HepG2 (cell line): ENCODE measurements at regions not wholly inside any gene's neighbourhood (a gene's known extent, or its start where the extent isn't known, plus 50 kb on each side); places are given as distances from the start of the nearest gene placed in this dataset.

Experiments
- FOXK2 ChIP-seq: fragments of 450-650 bp; IDR thresholded peaks from 2 replicates; pipeline ENCODE4 v1.6.1; 2016
- HDAC1 ChIP-seq: sonication (generic); formaldehyde crosslinking; IDR thresholded peaks from 2 replicates; pipeline ENCODE4 v1.5.1; 2020; ENCODE audit warnings: mild to moderate bottlenecking, missing genetic modification reagents
- MBD4 ChIP-seq: IDR thresholded peaks from 2 replicates; pipeline ENCODE4 v1.6.1; 2012; ENCODE audit warnings: low read length, inconsistent platforms, borderline replicate concordance
- MIER3 ChIP-seq: IDR thresholded peaks from 2 replicates; pipeline ENCODE4 v1.6.1; 2016; ENCODE audit warnings: missing compliant biosample characterization, borderline replicate concordance
- NFIB ChIP-seq: sonication (generic); formaldehyde crosslinking; IDR thresholded peaks from 2 replicates; pipeline ENCODE4 v1.9.0; 2021; ENCODE audit warnings: missing genetic modification reagents, mild to moderate bottlenecking, borderline replicate concordance
- NRL ChIP-seq: sonication (generic); formaldehyde crosslinking; IDR thresholded peaks from 2 replicates; pipeline ENCODE4 v1.5.0; 2020; ENCODE audit warnings: missing genetic modification reagents, mild to moderate bottlenecking, moderate library complexity, borderline replicate concordance
- STAT5B ChIP-seq: sonication (generic); formaldehyde crosslinking; IDR thresholded peaks from 2 replicates; pipeline ENCODE4 v1.4.0; 2020; ENCODE audit warnings: missing genetic modification reagents
- TIGD3 ChIP-seq: sonication (generic); formaldehyde crosslinking; IDR thresholded peaks from 2 replicates; pipeline ENCODE4 v1.5.1; 2020; ENCODE audit warnings: mild to moderate bottlenecking, missing genetic modification reagents, borderline replicate concordance
- TRIM22 ChIP-seq: fragments of 450-650 bp; IDR thresholded peaks from 2 replicates; pipeline ENCODE4 v1.6.1; 2017
- ZNF343 ChIP-seq: sonication (generic); formaldehyde crosslinking; IDR thresholded peaks from 2 replicates; pipeline ENCODE4 v1.4.0; 2020; ENCODE audit warnings: mild to moderate bottlenecking, missing genetic modification reagents
- ZNF574 ChIP-seq: sonication (generic); formaldehyde crosslinking; IDR thresholded peaks from 2 replicates; pipeline ENCODE4 v1.4.0; 2020; ENCODE audit warnings: missing genetic modification reagents
- ZNF709 ChIP-seq: sonication (generic); formaldehyde crosslinking; IDR thresholded peaks from 2 replicates; pipeline ENCODE4 v1.5.0; 2020; ENCODE audit warnings: mild to moderate bottlenecking, missing genetic modification reagents
- ZNF83 ChIP-seq: sonication (generic); formaldehyde crosslinking; IDR thresholded peaks from 2 replicates; pipeline ENCODE4 v1.4.0; 2020; ENCODE audit warnings: missing genetic modification reagents, mild to moderate bottlenecking, borderline replicate concordance

DNA sequence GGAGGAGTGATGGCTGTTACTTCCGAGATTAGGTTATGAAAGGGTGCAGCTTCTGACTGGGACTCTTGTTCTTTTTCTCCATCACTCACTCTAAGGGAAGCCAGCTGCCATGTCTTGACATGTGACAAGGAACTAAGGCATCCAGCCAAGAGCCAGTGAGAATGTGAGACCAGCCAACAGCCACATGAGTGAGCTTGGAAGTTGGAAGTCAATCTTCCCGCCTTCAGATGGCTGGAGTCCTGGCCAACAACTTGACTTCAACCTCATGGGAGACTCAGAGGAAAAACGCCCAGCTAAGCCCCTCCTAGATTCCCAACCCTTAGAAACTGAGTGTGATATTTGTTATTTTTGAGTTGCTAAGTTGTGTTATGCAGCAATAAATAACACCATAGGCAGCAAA is 201.1 kb downstream of the SNX18 start (continued):
- TF ChIP-seq ZNF343 (CRISPR knock-in tag) (no peak), MBD4 (no peak), NFIB (CRISPR knock-in tag) (no peak), HDAC1 (CRISPR knock-in tag) (no peak), STAT5B (CRISPR knock-in tag) (no peak), ZNF574 (no peak), MIER3 (no peak), ZNF83 (CRISPR knock-in tag) (no peak), TRIM22 (no peak), TIGD3 (no peak), FOXK2 (no peak), NRL (no peak), ZNF709 (CRISPR knock-in tag) (no peak)
